GM23338 (cell line): ENCODE measurements at regions not wholly inside any gene's neighbourhood (a gene's known extent, or its start where the extent isn't known, plus 50 kb on each side); places are given as distances from the start of the nearest gene placed in this dataset.

Source experiments
- ATAC-seq: fragments of 200-7000 bp; cut with Tn5 transposase; 3 replicates; pipeline ENCODE4 v1.9.1; 2020
- DNase-seq: peaks from one replicate; pipeline ENCODE4 v3.0.0-alpha.2; 2015; ENCODE audit warnings: low spot score
- H2AFZ ChIP-seq: fragments of 200-600 bp; sonication (generic); 2 replicates; pipeline ENCODE4 v1.8.0; 2016; ENCODE audit warnings: antibody characterized with exemption, mild to moderate bottlenecking, moderate library complexity
- H3F3A ChIP-seq: fragments of 200-600 bp; sonication (generic); replicated peaks from 2 replicates; pipeline ENCODE4 v1.8.0; 2017; ENCODE audit warnings: antibody characterized with exemption, mixed run types, low read depth
- H3K27ac ChIP-seq: fragments of 200-600 bp; sonication (generic); 2 replicates; pipeline ENCODE4 v1.6.1; 2016; ENCODE audit warnings: low read depth
- H3K27me3 ChIP-seq: fragments of 200-600 bp; sonication (generic); 2 replicates; pipeline ENCODE4 v1.8.0; 2016; ENCODE audit warnings: mild to moderate bottlenecking, mixed run types, moderate library complexity; ENCODE audit not compliant: insufficient read depth
- H3K36me3 ChIP-seq: fragments of 200-600 bp; sonication (generic); 2 replicates; pipeline ENCODE4 v1.8.0; 2016; ENCODE audit warnings: mild to moderate bottlenecking; ENCODE audit not compliant: insufficient read depth
- H3K4me1 ChIP-seq: fragments of 200-600 bp; sonication (generic); 2 replicates; pipeline ENCODE4 v1.8.0; 2016; ENCODE audit warnings: mild to moderate bottlenecking, moderate library complexity; ENCODE audit not compliant: insufficient read depth
- H3K4me2 ChIP-seq: fragments of 200-600 bp; sonication (generic); 2 replicates; pipeline ENCODE4 v1.7.1; 2017; ENCODE audit warnings: mixed run types
- H3K4me3 ChIP-seq: fragments of 200-600 bp; sonication (generic); 2 replicates; pipeline ENCODE4 v1.6.1; 2016; ENCODE audit warnings: mixed run types
- H3K79me2 ChIP-seq: fragments of 200-600 bp; sonication (generic); replicated peaks from 2 replicates; pipeline ENCODE4 v1.8.0; 2017; ENCODE audit warnings: mild to moderate bottlenecking; ENCODE audit not compliant: insufficient read depth
- H3K9me2 ChIP-seq: fragments of 200-600 bp; sonication (generic); 2 replicates; pipeline ENCODE4 v1.8.0; 2017; ENCODE audit not compliant: insufficient read depth
- H4K20me1 ChIP-seq: fragments of 200-600 bp; sonication (generic); replicated peaks from 2 replicates; pipeline ENCODE4 v1.8.0; 2017; ENCODE audit warnings: mild to moderate bottlenecking; ENCODE audit not compliant: insufficient read depth
- H3K27ac Mint-ChIP-seq: 2 replicates; pipeline ENCODE4 v1.8.0; 2020; ENCODE audit warnings: inconsistent platforms, mild to moderate bottlenecking, moderate library complexity, mixed read lengths
- H3K27me3 Mint-ChIP-seq: 3 replicates; pipeline ENCODE4 v1.8.0; 2022; ENCODE audit warnings: low read depth, mild to moderate bottlenecking, moderate library complexity, mixed read lengths, inconsistent platforms; ENCODE audit not compliant: insufficient read depth, poor library complexity
- H3K36me3 Mint-ChIP-seq: 3 replicates; pipeline ENCODE4 v1.8.0; 2021; ENCODE audit warnings: low read depth, mild to moderate bottlenecking, inconsistent platforms, moderate library complexity, mixed read lengths
- H3K4me1 Mint-ChIP-seq: 3 replicates; pipeline ENCODE4 v1.8.0; 2020; ENCODE audit warnings: mild to moderate bottlenecking, inconsistent platforms, mixed read lengths
- H3K4me3 Mint-ChIP-seq: 3 replicates; pipeline ENCODE4 v1.8.0; 2021; ENCODE audit warnings: moderate library complexity, mild to moderate bottlenecking, inconsistent platforms, mixed read lengths
- H3K9me3 Mint-ChIP-seq: 3 replicates; pipeline ENCODE4 v1.8.0; 2020; ENCODE audit warnings: moderate library complexity, mild to moderate bottlenecking, inconsistent platforms, mixed read lengths
- EZH2 ChIP-seq: fragments of 200-600 bp; sonication (generic); IDR thresholded peaks from one replicate; pipeline ENCODE4 v1.8.0; 2017; ENCODE audit warnings: antibody characterized with exemption, mild to moderate bottlenecking, low read depth; ENCODE audit not compliant: unreplicated experiment
- POLR2AphosphoS5 ChIP-seq: IDR thresholded peaks from 2 replicates; pipeline ENCODE4 v1.6.1; 2016; ENCODE audit warnings: antibody characterized with exemption, low read depth
- ZNF331 ChIP-seq: fragments of 250-450 bp; sonication (Bioruptor Pico); IDR thresholded peaks from 2 replicates; pipeline ENCODE4 v1.5.0; 2020; ENCODE audit warnings: low read depth, mild to moderate bottlenecking, moderate library complexity
- TF ChIP-seq, protein P1 (sequence below): IDR thresholded peaks from 2 replicates; pipeline ENCODE4 v1.6.1; 2016; ENCODE audit warnings: antibody characterized with exemption
- TF ChIP-seq, protein P2 (sequence below): fragments of 250-450 bp; sonication (Bioruptor Pico); IDR thresholded peaks from 2 replicates; pipeline ENCODE4 v1.5.0; 2020; ENCODE audit warnings: mild to moderate bottlenecking, moderate library complexity

DNA sequence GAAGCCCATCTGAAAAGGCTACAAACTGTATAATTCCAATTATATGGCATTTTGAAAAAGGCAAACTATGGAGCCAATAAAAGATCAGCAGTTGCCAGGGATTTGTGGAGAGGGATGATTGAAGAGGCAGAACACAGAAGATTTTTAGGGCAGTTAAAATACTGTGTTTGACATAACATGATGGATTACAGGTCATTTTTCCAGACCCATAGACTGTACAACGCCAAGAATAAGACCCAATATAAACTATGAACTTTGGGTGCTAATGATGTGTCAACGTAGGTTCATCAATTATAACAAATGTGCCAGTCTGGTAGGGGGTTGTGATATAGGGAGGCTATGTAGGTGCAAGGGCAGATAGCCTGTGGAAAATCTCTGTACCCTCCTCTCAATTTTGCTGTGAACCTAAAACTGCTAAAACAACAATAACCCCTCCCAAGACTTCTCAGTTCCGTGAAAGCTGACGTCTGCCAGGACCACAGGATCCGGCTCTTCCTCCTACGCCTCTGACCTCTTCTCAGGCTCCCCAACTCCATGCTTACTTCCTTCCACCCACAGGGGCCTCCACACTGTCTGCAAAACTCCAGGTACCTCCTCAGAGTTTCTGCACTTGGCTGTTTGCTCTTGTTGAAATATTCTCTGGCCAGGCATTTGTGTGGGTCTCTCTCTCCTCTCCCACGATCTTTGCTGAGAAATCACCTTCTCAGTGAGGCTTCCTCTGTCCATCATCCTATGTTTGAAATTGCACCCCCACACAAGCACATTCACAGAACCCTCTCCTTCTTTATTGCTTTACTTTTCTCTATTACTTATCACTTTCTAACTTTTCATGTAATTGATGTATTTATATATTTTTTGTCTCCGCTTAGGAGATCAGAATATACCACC is 131.4 kb downstream of the BBS10 start:
- no peak overlapping the region for H3K4me2 ChIP-seq
- DNase-seq (no peak), ATAC-seq (no peak)
- H3K27ac ChIP-seq: no peak overlapping the region
- H3F3A ChIP-seq: no peaks in the 10 kb centered on the region
- H3K4me3 ChIP-seq: no peak overlapping the region
- H3K4me3 Mint-ChIP-seq: no peak overlapping the region
- H3K27ac Mint-ChIP-seq: no peak overlapping the region
- no peaks in the 10 kb centered on the region for H3K4me1 ChIP-seq
- peaks cover 10% of the 10 kb centered on the region for H3K9me2 ChIP-seq
- no peaks in the 10 kb centered on the region for H3K36me3 ChIP-seq
- H2AFZ ChIP-seq: peak overlapping the region; percentile 66; the same call in 1 of the 2 replicates
- H3K79me2 ChIP-seq: no peaks in the 10 kb centered on the region
- H3K4me1 Mint-ChIP-seq: no peaks in the 10 kb centered on the region; the same call in 2 of the 3 replicates
- H4K20me1 ChIP-seq: no peaks in the 10 kb centered on the region
- H3K27me3 ChIP-seq: no peaks in the 10 kb centered on the region
- H3K9me3 Mint-ChIP-seq: no peaks in the 10 kb centered on the region
- TF ChIP-seq, protein P1, sequence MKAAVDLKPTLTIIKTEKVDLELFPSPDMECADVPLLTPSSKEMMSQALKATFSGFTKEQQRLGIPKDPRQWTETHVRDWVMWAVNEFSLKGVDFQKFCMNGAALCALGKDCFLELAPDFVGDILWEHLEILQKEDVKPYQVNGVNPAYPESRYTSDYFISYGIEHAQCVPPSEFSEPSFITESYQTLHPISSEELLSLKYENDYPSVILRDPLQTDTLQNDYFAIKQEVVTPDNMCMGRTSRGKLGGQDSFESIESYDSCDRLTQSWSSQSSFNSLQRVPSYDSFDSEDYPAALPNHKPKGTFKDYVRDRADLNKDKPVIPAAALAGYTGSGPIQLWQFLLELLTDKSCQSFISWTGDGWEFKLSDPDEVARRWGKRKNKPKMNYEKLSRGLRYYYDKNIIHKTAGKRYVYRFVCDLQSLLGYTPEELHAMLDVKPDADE: no peak
- no peak for TF ChIP-seq POLR2AphosphoS5
- no peak for TF ChIP-seq ZNF331
- TF ChIP-seq, protein P2, sequence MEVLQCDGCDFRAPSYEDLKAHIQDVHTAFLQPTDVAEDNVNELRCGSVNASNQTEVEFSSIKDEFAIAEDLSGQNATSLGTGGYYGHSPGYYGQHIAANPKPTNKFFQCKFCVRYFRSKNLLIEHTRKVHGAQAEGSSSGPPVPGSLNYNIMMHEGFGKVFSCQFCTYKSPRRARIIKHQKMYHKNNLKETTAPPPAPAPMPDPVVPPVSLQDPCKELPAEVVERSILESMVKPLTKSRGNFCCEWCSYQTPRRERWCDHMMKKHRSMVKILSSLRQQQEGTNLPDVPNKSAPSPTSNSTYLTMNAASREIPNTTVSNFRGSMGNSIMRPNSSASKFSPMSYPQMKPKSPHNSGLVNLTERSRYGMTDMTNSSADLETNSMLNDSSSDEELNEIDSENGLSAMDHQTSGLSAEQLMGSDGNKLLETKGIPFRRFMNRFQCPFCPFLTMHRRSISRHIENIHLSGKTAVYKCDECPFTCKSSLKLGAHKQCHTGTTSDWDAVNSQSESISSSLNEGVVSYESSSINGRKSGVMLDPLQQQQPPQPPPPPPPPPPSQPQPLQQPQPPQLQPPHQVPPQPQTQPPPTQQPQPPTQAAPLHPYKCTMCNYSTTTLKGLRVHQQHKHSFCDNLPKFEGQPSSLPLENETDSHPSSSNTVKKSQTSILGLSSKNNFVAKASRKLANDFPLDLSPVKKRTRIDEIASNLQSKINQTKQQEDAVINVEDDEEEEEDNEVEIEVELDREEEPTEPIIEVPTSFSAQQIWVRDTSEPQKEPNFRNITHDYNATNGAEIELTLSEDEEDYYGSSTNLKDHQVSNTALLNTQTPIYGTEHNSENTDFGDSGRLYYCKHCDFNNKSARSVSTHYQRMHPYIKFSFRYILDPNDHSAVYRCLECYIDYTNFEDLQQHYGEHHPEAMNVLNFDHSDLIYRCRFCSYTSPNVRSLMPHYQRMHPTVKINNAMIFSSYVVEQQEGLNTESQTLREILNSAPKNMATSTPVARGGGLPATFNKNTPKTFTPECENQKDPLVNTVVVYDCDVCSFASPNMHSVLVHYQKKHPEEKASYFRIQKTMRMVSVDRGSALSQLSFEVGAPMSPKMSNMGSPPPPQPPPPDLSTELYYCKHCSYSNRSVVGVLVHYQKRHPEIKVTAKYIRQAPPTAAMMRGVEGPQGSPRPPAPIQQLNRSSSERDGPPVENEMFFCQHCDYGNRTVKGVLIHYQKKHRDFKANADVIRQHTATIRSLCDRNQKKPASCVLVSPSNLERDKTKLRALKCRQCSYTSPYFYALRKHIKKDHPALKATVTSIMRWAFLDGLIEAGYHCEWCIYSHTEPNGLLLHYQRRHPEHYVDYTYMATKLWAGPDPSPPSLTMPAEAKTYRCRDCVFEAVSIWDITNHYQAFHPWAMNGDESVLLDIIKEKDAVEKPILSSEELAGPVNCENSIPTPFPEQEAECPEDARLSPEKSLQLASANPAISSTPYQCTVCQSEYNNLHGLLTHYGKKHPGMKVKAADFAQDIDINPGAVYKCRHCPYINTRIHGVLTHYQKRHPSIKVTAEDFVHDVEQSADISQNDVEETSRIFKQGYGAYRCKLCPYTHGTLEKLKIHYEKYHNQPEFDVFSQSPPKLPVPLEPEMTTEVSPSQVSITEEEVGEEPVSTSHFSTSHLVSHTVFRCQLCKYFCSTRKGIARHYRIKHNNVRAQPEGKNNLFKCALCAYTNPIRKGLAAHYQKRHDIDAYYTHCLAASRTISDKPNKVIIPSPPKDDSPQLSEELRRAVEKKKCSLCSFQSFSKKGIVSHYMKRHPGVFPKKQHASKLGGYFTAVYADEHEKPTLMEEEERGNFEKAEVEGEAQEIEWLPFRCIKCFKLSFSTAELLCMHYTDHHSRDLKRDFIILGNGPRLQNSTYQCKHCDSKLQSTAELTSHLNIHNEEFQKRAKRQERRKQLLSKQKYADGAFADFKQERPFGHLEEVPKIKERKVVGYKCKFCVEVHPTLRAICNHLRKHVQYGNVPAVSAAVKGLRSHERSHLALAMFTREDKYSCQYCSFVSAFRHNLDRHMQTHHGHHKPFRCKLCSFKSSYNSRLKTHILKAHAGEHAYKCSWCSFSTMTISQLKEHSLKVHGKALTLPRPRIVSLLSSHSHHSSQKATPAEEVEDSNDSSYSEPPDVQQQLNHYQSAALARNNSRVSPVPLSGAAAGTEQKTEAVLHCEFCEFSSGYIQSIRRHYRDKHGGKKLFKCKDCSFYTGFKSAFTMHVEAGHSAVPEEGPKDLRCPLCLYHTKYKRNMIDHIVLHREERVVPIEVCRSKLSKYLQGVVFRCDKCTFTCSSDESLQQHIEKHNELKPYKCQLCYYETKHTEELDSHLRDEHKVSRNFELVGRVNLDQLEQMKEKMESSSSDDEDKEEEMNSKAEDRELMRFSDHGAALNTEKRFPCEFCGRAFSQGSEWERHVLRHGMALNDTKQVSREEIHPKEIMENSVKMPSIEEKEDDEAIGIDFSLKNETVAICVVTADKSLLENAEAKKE (CRISPR knock-in tag): no peak
- no peak for TF ChIP-seq EZH2
- no peaks in the 10 kb centered on the region for H3K36me3 Mint-ChIP-seq
- H3K27me3 Mint-ChIP-seq: peaks cover 1% of the 10 kb centered on the region
